ENCODE measurements at regions not wholly inside any gene's neighbourhood (a gene's known extent, or its start where the extent isn't known, plus 50 kb on each side); places are given as distances from the start of the nearest gene placed in this dataset.

GRCh38 chr2:6394276-6394675, 471.4 kb downstream of the CMPK2 start:
- Mint-ChIP-seq H3K36me3 (ENCODE audit: low read depth) (no peaks in the 10 kb centered on the region), H3K4me1 (ENCODE audit: low read depth) (peaks cover 9% of the 10 kb centered on the region), H3K4me3 (ENCODE audit: unreplicated experiment) (no peak overlapping the region), H3K9me3 (ENCODE audit: low read depth) (no peaks in the 10 kb centered on the region), H3K27ac (ENCODE audit: unreplicated experiment) (no peak overlapping the region), H3K27me3 (ENCODE audit: low read depth) (no peaks in the 10 kb centered on the region)
- TF ChIP-seq CTCF (IDR thresholded peaks at IDR 0.05): no peak
- DNase-seq (ENCODE audit: low spot score): no peak

GRCh38 chr2:6398421-6398820, 467.3 kb downstream of the CMPK2 start:
- TF ChIP-seq CTCF (IDR thresholded peaks at IDR 0.05): no peak
- Mint-ChIP-seq H3K27ac (ENCODE audit: unreplicated experiment) (no peak overlapping the region), H3K27me3 (ENCODE audit: low read depth) (no peaks in the 10 kb centered on the region), H3K36me3 (ENCODE audit: low read depth) (no peaks in the 10 kb centered on the region), H3K4me1 (ENCODE audit: low read depth) (no peaks in the 10 kb centered on the region), H3K4me3 (ENCODE audit: unreplicated experiment) (no peak overlapping the region), H3K9me3 (ENCODE audit: low read depth) (peaks cover 8% of the 10 kb centered on the region)
- no peak for DNase-seq (ENCODE audit: low spot score)

GRCh38 chr2:6401301-6401700, 464.4 kb downstream of the CMPK2 start:
- no peak for TF ChIP-seq CTCF (IDR thresholded peaks at IDR 0.05)
- no peak for DNase-seq (ENCODE audit: low spot score)
- Mint-ChIP-seq H3K4me1 (ENCODE audit: low read depth) (no peaks in the 10 kb centered on the region), H3K36me3 (ENCODE audit: low read depth) (no peaks in the 10 kb centered on the region), H3K9me3 (ENCODE audit: low read depth) (peaks cover 19% of the 10 kb centered on the region), H3K4me3 (ENCODE audit: unreplicated experiment) (no peak overlapping the region), H3K27ac (ENCODE audit: unreplicated experiment) (no peak overlapping the region), H3K27me3 (ENCODE audit: low read depth) (no peaks in the 10 kb centered on the region)

GRCh38 chr2:6408057-6408456, 457.6 kb downstream of the CMPK2 start:
- Mint-ChIP-seq H3K36me3 (ENCODE audit: low read depth) (no peaks in the 10 kb centered on the region), H3K4me1 (ENCODE audit: low read depth) (peaks cover 8% of the 10 kb centered on the region), H3K27ac (ENCODE audit: unreplicated experiment) (no peak overlapping the region), H3K9me3 (ENCODE audit: low read depth) (peaks cover 11% of the 10 kb centered on the region), H3K27me3 (ENCODE audit: low read depth) (no peaks in the 10 kb centered on the region), H3K4me3 (ENCODE audit: unreplicated experiment) (no peak overlapping the region)
- no peak for DNase-seq (ENCODE audit: low spot score)
- TF ChIP-seq CTCF (IDR thresholded peaks at IDR 0.05): no peak

GRCh38 chr2:6410313-6410712, 455.4 kb downstream of the CMPK2 start:
- TF ChIP-seq CTCF (IDR thresholded peaks at IDR 0.05): no peak
- Mint-ChIP-seq H3K27ac (ENCODE audit: unreplicated experiment) (no peak overlapping the region), H3K9me3 (ENCODE audit: low read depth) (no peaks in the 10 kb centered on the region), H3K4me1 (ENCODE audit: low read depth) (peaks cover 8% of the 10 kb centered on the region), H3K4me3 (ENCODE audit: unreplicated experiment) (no peak overlapping the region), H3K36me3 (ENCODE audit: low read depth) (no peaks in the 10 kb centered on the region), H3K27me3 (ENCODE audit: low read depth) (no peaks in the 10 kb centered on the region)
- no peak for DNase-seq (ENCODE audit: low spot score)

All from chondrocyte (in vitro differentiated cells).